Activated CD8-positive, alpha-beta T cell treated with anti-CD3 and anti-CD28 coated beads for 36 hours (primary cell): ENCODE measurements at regions not wholly inside any gene's neighbourhood (a gene's known extent, or its start where the extent isn't known, plus 50 kb on each side); places are given as distances from the start of the nearest gene placed in this dataset.

ENCODE experiments used
- ATAC-seq: fragments of 200-7000 bp; cut with Tn5 transposase; one replicate; pipeline ENCODE4 v1.10.0; 2021; ENCODE audit warnings: mild to moderate bottlenecking, moderate library complexity
- CTCF ChIA-PET: fragments of 350-600 bp; sonication (Branson Sonifier 250); formaldehyde crosslinking; loops from one replicate; lab custom pipeline; 2021; ENCODE audit warnings: antibody characterized with exemption; lab: Charles Lee
- POLR2A ChIA-PET: fragments of 350-600 bp; sonication (Branson Sonifier 250); formaldehyde crosslinking; loops from one replicate; lab custom pipeline; 2021; ENCODE audit warnings: antibody characterized with exemption; lab: Charles Lee
- DNase-seq: peaks from one replicate; pipeline ENCODE4 v3.0.0-alpha.2; 2020
- H3K27ac Mint-ChIP-seq: one replicate; pipeline ENCODE4 v1.8.0; 2021; ENCODE audit warnings: mild to moderate bottlenecking, mixed read lengths
- H3K27me3 Mint-ChIP-seq: one replicate; pipeline ENCODE4 v1.8.0; 2021; ENCODE audit warnings: mixed read lengths
- H3K36me3 Mint-ChIP-seq: one replicate; pipeline ENCODE4 v1.8.0; 2021; ENCODE audit warnings: low read depth, mixed read lengths
- H3K4me1 Mint-ChIP-seq: one replicate; pipeline ENCODE4 v1.8.0; 2021; ENCODE audit warnings: low read depth, mixed read lengths
- H3K4me3 Mint-ChIP-seq: one replicate; pipeline ENCODE4 v1.8.0; 2021; ENCODE audit warnings: mild to moderate bottlenecking, moderate library complexity, mixed read lengths
- H3K9me3 Mint-ChIP-seq: one replicate; pipeline ENCODE4 v1.8.0; 2021; ENCODE audit warnings: mixed read lengths
- intact Hi-C: fragments of 100-400 bp; cut with micrococcal nuclease; formaldehyde crosslinking; loops from one replicate; pipeline ENCODE4 v1.10.0; 2022
- TF ChIP-seq, protein P1 (sequence below): fragments of 200-600 bp; IDR thresholded peaks from one replicate; pipeline ENCODE4 v1.8.0; 2022; ENCODE audit warnings: antibody characterized with exemption, mild to moderate bottlenecking

DNA sequence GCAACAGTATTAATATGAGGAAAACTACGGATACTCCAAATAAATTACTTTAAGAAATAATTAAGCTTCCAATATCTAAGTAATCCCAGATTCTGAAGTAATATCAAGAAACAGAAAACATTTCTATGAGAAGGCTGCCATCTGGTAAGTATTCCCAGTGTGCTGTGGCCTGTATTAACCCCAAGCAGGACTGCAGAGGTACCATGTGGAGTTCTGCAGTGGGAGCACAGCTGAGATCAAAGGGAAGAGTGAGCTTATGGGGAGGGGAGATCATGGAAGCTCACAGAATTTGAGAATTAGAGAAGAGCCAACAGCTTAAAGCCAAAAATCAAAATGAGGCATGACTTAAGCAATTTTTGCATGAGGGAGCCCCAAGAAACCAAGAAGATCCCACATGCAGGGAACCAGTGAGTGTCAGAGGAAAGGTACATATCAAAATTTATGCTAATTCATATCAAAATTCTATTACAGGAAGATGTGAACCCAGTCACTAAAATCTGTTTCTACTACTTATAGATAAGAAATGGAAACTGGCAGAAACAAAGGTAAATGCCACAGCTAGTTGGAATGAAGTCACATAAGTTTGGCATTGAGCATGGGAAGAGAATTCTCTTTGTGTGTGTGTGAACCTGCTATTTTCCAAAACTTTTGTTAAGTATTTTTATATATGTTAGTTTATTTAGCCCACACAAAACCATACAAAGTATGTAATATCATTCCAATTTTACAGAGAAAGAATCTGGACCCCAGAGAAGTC lies 62.6 kb upstream of the KITLG start:
- POLR2A ChIA-PET = no interaction called here
- ATAC-seq (no peak), DNase-seq (no peak)
- Mint-ChIP-seq H3K27me3 (no peaks in the 10 kb centered on the region), H3K4me1 (no peaks in the 10 kb centered on the region), H3K9me3 (no peaks in the 10 kb centered on the region), H3K36me3 (no peaks in the 10 kb centered on the region), H3K4me3 (no peak overlapping the region), H3K27ac (no peak overlapping the region)
- TF ChIP-seq, protein P1, sequence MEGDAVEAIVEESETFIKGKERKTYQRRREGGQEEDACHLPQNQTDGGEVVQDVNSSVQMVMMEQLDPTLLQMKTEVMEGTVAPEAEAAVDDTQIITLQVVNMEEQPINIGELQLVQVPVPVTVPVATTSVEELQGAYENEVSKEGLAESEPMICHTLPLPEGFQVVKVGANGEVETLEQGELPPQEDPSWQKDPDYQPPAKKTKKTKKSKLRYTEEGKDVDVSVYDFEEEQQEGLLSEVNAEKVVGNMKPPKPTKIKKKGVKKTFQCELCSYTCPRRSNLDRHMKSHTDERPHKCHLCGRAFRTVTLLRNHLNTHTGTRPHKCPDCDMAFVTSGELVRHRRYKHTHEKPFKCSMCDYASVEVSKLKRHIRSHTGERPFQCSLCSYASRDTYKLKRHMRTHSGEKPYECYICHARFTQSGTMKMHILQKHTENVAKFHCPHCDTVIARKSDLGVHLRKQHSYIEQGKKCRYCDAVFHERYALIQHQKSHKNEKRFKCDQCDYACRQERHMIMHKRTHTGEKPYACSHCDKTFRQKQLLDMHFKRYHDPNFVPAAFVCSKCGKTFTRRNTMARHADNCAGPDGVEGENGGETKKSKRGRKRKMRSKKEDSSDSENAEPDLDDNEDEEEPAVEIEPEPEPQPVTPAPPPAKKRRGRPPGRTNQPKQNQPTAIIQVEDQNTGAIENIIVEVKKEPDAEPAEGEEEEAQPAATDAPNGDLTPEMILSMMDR = no peak
- CTCF ChIA-PET = no interaction called here
- intact Hi-C loops = no loop called here

GRCh38 chr12:88638966-88639760 lies 58.9 kb upstream of the KITLG start:
- Mint-ChIP-seq H3K9me3 (no peaks in the 10 kb centered on the region), H3K36me3 (no peaks in the 10 kb centered on the region), H3K27ac (no peak overlapping the region), H3K4me3 (no peak overlapping the region), H3K4me1 (no peaks in the 10 kb centered on the region), H3K27me3 (no peaks in the 10 kb centered on the region)
- TF ChIP-seq, protein P1 = no peak
- ChIA-PET CTCF (no interaction called here), POLR2A (no interaction called here)
- intact Hi-C loops = no loop called here
- ATAC-seq (no peak), DNase-seq (no peak)

- POLR2A ChIA-PET = no interaction called here
- no peak for ATAC-seq
- no peaks in the 10 kb centered on the region for H3K27me3 Mint-ChIP-seq
- intact Hi-C loops = no loop called here
- TF ChIP-seq, protein P1 = no peak
- H3K4me3 Mint-ChIP-seq = no peak overlapping the region
- CTCF ChIA-PET = no interaction called here
- no peak for DNase-seq
- no peaks in the 10 kb centered on the region for H3K36me3 Mint-ChIP-seq
- H3K9me3 Mint-ChIP-seq = no peaks in the 10 kb centered on the region
- no peaks in the 10 kb centered on the region for H3K4me1 Mint-ChIP-seq
- H3K27ac Mint-ChIP-seq = no peak overlapping the region
These were observed 58.1 kb upstream of the KITLG start for GRCh38 chr12:88638388-88638787.

DNA sequence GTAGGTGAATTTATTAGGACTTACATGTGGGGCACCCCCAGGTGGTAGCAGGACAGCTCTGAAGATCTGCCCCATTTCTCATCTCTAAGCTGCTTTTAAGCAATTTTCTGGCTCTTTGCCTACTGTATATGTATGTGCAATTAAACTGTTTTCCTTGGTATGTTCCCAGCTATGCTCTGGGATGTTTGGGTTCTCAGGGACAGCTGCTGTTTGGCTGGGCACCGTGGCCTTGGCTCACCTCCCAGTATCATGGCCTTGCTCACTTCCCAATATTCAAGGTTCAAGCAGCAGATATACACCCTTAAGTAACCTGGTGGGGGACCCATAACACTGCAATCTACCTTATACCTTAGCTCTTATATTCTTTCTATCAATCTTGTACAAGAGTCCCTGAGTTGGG lies 53.7 kb upstream of the KITLG start:
- ChIA-PET CTCF (no interaction called here), POLR2A (no interaction called here)
- H3K4me3 Mint-ChIP-seq = no peak overlapping the region
- no peaks in the 10 kb centered on the region for H3K4me1 Mint-ChIP-seq
- TF ChIP-seq, protein P1 = no peak
- no peaks in the 10 kb centered on the region for H3K27me3 Mint-ChIP-seq
- intact Hi-C loops = no loop called here
- ATAC-seq = no peak
- H3K27ac Mint-ChIP-seq = no peak overlapping the region
- no peak for DNase-seq
- no peaks in the 10 kb centered on the region for H3K36me3 Mint-ChIP-seq
- H3K9me3 Mint-ChIP-seq = no peaks in the 10 kb centered on the region

DNA sequence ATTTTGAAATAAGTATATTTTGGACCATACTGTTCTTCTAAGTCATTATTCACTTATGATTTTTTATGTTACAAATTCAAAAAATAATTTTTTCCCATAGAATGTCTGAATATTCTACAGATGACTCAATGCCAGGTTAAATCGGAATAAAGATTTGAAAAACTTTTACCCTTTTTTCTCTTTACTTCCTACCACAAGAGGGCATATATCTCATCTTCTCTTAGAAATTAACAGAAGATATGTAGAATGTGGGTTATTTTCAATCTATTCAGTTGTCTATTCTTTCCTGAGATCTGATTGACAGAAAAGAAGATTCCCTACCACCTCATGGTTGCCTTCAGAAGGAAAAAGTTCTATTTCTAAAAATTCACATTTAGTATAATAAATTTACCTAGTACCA lies 53.0 kb upstream of the KITLG start:
- H3K27me3 Mint-ChIP-seq = no peaks in the 10 kb centered on the region
- POLR2A ChIA-PET = no interaction called here
- TF ChIP-seq, protein P1 = no peak
- H3K9me3 Mint-ChIP-seq = no peaks in the 10 kb centered on the region
- no peak for DNase-seq
- intact Hi-C loops = no loop called here
- CTCF ChIA-PET = no interaction called here
- H3K36me3 Mint-ChIP-seq = no peaks in the 10 kb centered on the region
- H3K4me3 Mint-ChIP-seq = no peak overlapping the region
- no peak overlapping the region for H3K27ac Mint-ChIP-seq
- ATAC-seq = no peak
- no peaks in the 10 kb centered on the region for H3K4me1 Mint-ChIP-seq
